ENCODE measurements at regions not wholly inside any gene's neighbourhood (a gene's known extent, or its start where the extent isn't known, plus 50 kb on each side); places are given as distances from the start of the nearest gene placed in this dataset.

GRCh38 chr1:193666485-193667083, 480.2 kb upstream of the B3GALT2 start (continued):
- TF ChIP-seq ZBTB49 (CRISPR knock-in tag; IDR thresholded peaks at IDR 0.05; ENCODE audit: borderline replicate concordance) (no peak), E2F6 (IDR thresholded peaks at IDR 0.05; ENCODE audit: borderline replicate concordance in 1 of 2, extremely low read depth in 1 of 2, insufficient read depth in 1 of 2, insufficient read length in 1 of 2, low read depth in 1 of 2, low read length in 1 of 2, poor library complexity in 1 of 2, severe bottlenecking in 1 of 2) (no peak), TBP (optimal IDR thresholded peaks at IDR 0.05; ENCODE audit: low read depth, low read length) (no peak)

DNA sequence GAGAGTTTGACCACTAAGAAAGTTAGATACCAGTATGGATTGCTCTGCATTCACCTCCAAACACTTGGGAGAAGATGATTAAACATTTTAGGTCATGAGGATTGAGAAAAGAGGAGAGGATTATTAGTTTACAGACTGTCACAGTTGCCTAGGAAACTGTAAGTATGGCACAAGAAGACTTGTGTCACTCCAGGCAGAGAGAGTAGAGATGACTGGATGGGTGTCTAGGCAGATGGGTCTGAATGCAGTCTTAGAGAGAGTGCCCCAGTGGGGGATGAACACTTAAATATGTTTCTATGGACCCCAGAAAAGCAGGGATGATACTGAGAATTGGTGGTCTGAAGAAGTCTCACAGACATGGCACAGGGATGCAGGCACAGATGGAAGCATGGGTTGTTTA, 477.6 kb upstream of the B3GALT2 start:
- H3K4me1 ChIP-seq (replicated peaks in 1 of 2; ENCODE audit: control insufficient read depth in 2 of 2, insufficient read depth in 2 of 2, low read length in 2 of 2): no peaks in the 10 kb centered on the region
- no TSS peak for BruUV-seq (replicated peaks)
- H3K9me1 ChIP-seq (ENCODE audit: control insufficient read depth, insufficient read depth, low read length): no peaks in the 10 kb centered on the region
- CTCF ChIA-PET (ENCODE audit: low intra/inter-chr PET ratio): no interaction called here
- no peaks in the 10 kb centered on the region for H3K79me2 ChIP-seq (ENCODE audit: control insufficient read depth, insufficient read depth, low read length)
- no peaks in the 10 kb centered on the region for H3K36me3 ChIP-seq (ENCODE audit: control insufficient read depth, insufficient read depth, low read length)
- no peak overlapping the region for H3K27ac ChIP-seq (ENCODE audit: extremely low read depth, low read depth, low read length)
- FAIRE-seq (no peak), DNase-seq (ENCODE audit: extremely low read depth in 1 of 4, low spot score in 3 of 4) (no peak), ATAC-seq (no peak)
- H4K20me1 ChIP-seq (replicated peaks; ENCODE audit: control insufficient read depth, insufficient read depth, low read length): no peaks in the 10 kb centered on the region
- intact Hi-C loops (cut with micrococcal nuclease) (no loop called here), in situ Hi-C loops (cut with MboI) (no loop called here)
- no peaks in the 10 kb centered on the region for H3K27me3 ChIP-seq (ENCODE audit: control insufficient read depth in 2 of 2, insufficient read depth in 2 of 2, low read length in 2 of 2)
- no peak overlapping the region for H3K4me2 ChIP-seq (ENCODE audit: insufficient read depth, low read length)
- POLR2A ChIA-PET: no interaction called here
- H3K9ac ChIP-seq (ENCODE audit: insufficient read depth in 1 of 2, low read depth in 2 of 2, low read length in 2 of 2): no peak overlapping the region
- H3K9me3 ChIP-seq (replicated peaks; ENCODE audit: control insufficient read depth, insufficient read depth, low read depth, low read length): no peaks in the 10 kb centered on the region; the same call in 1 of the 2 replicates
- no peak overlapping the region for H2AFZ ChIP-seq (ENCODE audit: low read depth, low read length)
- H3K4me3 ChIP-seq: no peak overlapping the region
- TF ChIP-seq CHD1 (IDR thresholded peaks at IDR 0.05; ENCODE audit: low read length): no peak
- TF ChIP-seq DLX4 (CRISPR knock-in tag; IDR thresholded peaks at IDR 0.05): no peak
- TF ChIP-seq KLF10 (CRISPR knock-in tag; IDR thresholded peaks at IDR 0.05): no peak
- TF ChIP-seq, protein P1, sequence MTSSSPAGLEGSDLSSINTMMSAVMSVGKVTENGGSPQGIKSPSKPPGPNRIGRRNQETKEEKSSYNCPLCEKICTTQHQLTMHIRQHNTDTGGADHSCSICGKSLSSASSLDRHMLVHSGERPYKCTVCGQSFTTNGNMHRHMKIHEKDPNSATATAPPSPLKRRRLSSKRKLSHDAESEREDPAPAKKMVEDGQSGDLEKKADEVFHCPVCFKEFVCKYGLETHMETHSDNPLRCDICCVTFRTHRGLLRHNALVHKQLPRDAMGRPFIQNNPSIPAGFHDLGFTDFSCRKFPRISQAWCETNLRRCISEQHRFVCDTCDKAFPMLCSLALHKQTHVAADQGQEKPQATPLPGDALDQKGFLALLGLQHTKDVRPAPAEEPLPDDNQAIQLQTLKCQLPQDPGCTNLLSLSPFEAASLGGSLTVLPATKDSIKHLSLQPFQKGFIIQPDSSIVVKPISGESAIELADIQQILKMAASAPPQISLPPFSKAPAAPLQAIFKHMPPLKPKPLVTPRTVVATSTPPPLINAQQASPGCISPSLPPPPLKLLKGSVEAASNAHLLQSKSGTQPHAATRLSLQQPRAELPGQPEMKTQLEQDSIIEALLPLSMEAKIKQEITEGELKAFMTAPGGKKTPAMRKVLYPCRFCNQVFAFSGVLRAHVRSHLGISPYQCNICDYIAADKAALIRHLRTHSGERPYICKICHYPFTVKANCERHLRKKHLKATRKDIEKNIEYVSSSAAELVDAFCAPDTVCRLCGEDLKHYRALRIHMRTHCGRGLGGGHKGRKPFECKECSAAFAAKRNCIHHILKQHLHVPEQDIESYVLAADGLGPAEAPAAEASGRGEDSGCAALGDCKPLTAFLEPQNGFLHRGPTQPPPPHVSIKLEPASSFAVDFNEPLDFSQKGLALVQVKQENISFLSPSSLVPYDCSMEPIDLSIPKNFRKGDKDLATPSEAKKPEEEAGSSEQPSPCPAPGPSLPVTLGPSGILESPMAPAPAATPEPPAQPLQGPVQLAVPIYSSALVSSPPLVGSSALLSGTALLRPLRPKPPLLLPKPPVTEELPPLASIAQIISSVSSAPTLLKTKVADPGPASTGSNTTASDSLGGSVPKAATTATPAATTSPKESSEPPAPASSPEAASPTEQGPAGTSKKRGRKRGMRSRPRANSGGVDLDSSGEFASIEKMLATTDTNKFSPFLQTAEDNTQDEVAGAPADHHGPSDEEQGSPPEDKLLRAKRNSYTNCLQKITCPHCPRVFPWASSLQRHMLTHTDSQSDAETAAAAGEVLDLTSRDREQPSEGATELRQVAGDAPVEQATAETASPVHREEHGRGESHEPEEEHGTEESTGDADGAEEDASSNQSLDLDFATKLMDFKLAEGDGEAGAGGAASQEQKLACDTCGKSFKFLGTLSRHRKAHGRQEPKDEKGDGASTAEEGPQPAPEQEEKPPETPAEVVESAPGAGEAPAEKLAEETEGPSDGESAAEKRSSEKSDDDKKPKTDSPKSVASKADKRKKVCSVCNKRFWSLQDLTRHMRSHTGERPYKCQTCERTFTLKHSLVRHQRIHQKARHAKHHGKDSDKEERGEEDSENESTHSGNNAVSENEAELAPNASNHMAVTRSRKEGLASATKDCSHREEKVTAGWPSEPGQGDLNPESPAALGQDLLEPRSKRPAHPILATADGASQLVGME (CRISPR knock-in tag; IDR thresholded peaks at IDR 0.05): no peak
- TF ChIP-seq KLF13 (tag; IDR thresholded peaks at IDR 0.05; ENCODE audit: borderline replicate concordance, low read depth): no peak
- no peak for TF ChIP-seq MYC (IDR thresholded peaks at IDR 0.05; ENCODE audit: low read depth, low read length)
- no peak for TF ChIP-seq MYC (CRISPR knock-in tag; IDR thresholded peaks at IDR 0.05; ENCODE audit: borderline replicate concordance, low read depth)
- TF ChIP-seq DACH1 (IDR thresholded peaks at IDR 0.05; ENCODE audit: partially characterized antibody): no peak

Measured in K562 (cell line).